Neural cell (in vitro differentiated cells): ENCODE measurements at regions not wholly inside any gene's neighbourhood (a gene's known extent, or its start where the extent isn't known, plus 50 kb on each side); places are given as distances from the start of the nearest gene placed in this dataset.

Experiments
- H2AFZ ChIP-seq: fragments of 200-600, 300-800 bp; sonication (generic), shearing (Covaris generic); 2 replicates; pipeline ENCODE4 v1.6.0; 2014; ENCODE audit warnings: low read depth, mild to moderate bottlenecking, antibody characterized with exemption, low read length, moderate library complexity
- H3F3A ChIP-seq: fragments of 200-600 bp; shearing (Covaris generic); 2 replicates; pipeline ENCODE4 v1.6.1; 2016; ENCODE audit warnings: mild to moderate bottlenecking, moderate library complexity, mixed read lengths, antibody characterized with exemption, low read length; ENCODE audit not compliant: insufficient read depth, poor library complexity, severe bottlenecking
- H3K27ac ChIP-seq: fragments of 200-600, 300-800 bp; sonication (generic), shearing (Covaris generic); 2 replicates; pipeline ENCODE4 v1.5.1; 2014; ENCODE audit warnings: mild to moderate bottlenecking, low read length, moderate library complexity
- H3K27me3 ChIP-seq: fragments of 300-800, 200-600 bp; sonication (generic), shearing (Covaris generic); 2 replicates; pipeline ENCODE4 v1.6.0; 2014; ENCODE audit warnings: mild to moderate bottlenecking, low read depth, low read length, moderate library complexity; ENCODE audit not compliant: insufficient read depth
- H3K36me3 ChIP-seq: fragments of 300-800, 200-600 bp; sonication (generic), shearing (Covaris generic); 2 replicates; pipeline ENCODE4 v1.5.1; 2014; ENCODE audit warnings: mild to moderate bottlenecking, antibody characterized with exemption, low read length, moderate library complexity; ENCODE audit not compliant: insufficient read depth
- H3K4me2 ChIP-seq: fragments of 300-800, 200-600 bp; sonication (generic), shearing (Covaris generic); 2 replicates; pipeline ENCODE4 v1.6.0; 2014; ENCODE audit warnings: mild to moderate bottlenecking, low read length
- H3K4me3 ChIP-seq: fragments of 300-800, 200-600 bp; sonication (generic), shearing (Covaris generic); 2 replicates; pipeline ENCODE4 v1.5.1; 2014; ENCODE audit warnings: mild to moderate bottlenecking, low read length, moderate library complexity
- H3K79me2 ChIP-seq: fragments of 200-600 bp; shearing (Covaris generic); replicated peaks from 2 replicates; pipeline ENCODE4 v1.6.0; 2014; ENCODE audit warnings: mild to moderate bottlenecking, low read length, moderate library complexity; ENCODE audit not compliant: insufficient read depth
- H3K9ac ChIP-seq: fragments of 300-800, 200-600 bp; sonication (generic), shearing (Covaris generic); 2 replicates; pipeline ENCODE4 v1.6.1; 2016; ENCODE audit warnings: mild to moderate bottlenecking, low read length, mixed read lengths
- H3K9me2 ChIP-seq: fragments of 200-600 bp; shearing (Covaris generic); 2 replicates; pipeline ENCODE4 v1.6.1; 2016; ENCODE audit warnings: mild to moderate bottlenecking, low read length, mixed read lengths; ENCODE audit not compliant: insufficient read depth
- H3K9me3 ChIP-seq: fragments of 200-600, 300-800 bp; sonication (generic), shearing (Covaris generic); 2 replicates; pipeline ENCODE4 v1.6.1; 2016; ENCODE audit warnings: mild to moderate bottlenecking, mixed run types, low read length, moderate library complexity, mixed read lengths
- H4K20me1 ChIP-seq: fragments of 200-600 bp; shearing (Covaris generic); 2 replicates; pipeline ENCODE4 v1.6.1; 2016; ENCODE audit warnings: mild to moderate bottlenecking, mixed run types; ENCODE audit not compliant: insufficient read depth
- EP300 ChIP-seq: fragments of 450-650 bp; conservative IDR thresholded peaks from 2 replicates; pipeline ENCODE4 v1.6.1; 2014; ENCODE audit warnings: antibody characterized with exemption, mild to moderate bottlenecking, moderate library complexity; ENCODE audit not compliant: poor library complexity, severe bottlenecking
- EZH2 ChIP-seq: fragments of 200-600, 300-800 bp; shearing (Covaris generic), sonication (generic); IDR thresholded peaks from 2 replicates; pipeline ENCODE4 v1.6.1; 2014; ENCODE audit warnings: antibody characterized with exemption, low read length, borderline replicate concordance, mild to moderate bottlenecking; ENCODE audit not compliant: insufficient read depth, poor library complexity, severe bottlenecking
- MXI1 ChIP-seq: fragments of 450-650 bp; conservative IDR thresholded peaks from 2 replicates; pipeline ENCODE4 v1.6.1; 2014; ENCODE audit warnings: antibody characterized with exemption, mild to moderate bottlenecking; ENCODE audit not compliant: poor library complexity, severe bottlenecking
- POLR2AphosphoS5 ChIP-seq: IDR thresholded peaks from 2 replicates; pipeline ENCODE4 v1.6.1; 2012
- RAD21 ChIP-seq: fragments of 450-650 bp; conservative IDR thresholded peaks from 2 replicates; pipeline ENCODE4 v1.6.1; 2014; ENCODE audit warnings: antibody characterized with exemption, mild to moderate bottlenecking, moderate library complexity
- SMC3 ChIP-seq: fragments of 450-650 bp; conservative IDR thresholded peaks from 2 replicates; pipeline ENCODE4 v1.6.1; 2014; ENCODE audit warnings: antibody characterized with exemption, mild to moderate bottlenecking, moderate library complexity; ENCODE audit not compliant: poor library complexity
- TAF1 ChIP-seq: IDR thresholded peaks from 2 replicates; pipeline ENCODE4 v1.6.1; 2012; ENCODE audit warnings: low read depth
- TF ChIP-seq, protein P1 (sequence below): fragments of 450-650 bp; IDR thresholded peaks from 2 replicates; pipeline ENCODE4 v1.5.1; 2014; ENCODE audit warnings: antibody characterized with exemption, mild to moderate bottlenecking, moderate library complexity; ENCODE audit not compliant: poor library complexity, severe bottlenecking
- TF ChIP-seq, protein P2 (sequence below): IDR thresholded peaks from 2 replicates; pipeline ENCODE4 v1.6.1; 2012; ENCODE audit warnings: borderline replicate concordance

DNA sequence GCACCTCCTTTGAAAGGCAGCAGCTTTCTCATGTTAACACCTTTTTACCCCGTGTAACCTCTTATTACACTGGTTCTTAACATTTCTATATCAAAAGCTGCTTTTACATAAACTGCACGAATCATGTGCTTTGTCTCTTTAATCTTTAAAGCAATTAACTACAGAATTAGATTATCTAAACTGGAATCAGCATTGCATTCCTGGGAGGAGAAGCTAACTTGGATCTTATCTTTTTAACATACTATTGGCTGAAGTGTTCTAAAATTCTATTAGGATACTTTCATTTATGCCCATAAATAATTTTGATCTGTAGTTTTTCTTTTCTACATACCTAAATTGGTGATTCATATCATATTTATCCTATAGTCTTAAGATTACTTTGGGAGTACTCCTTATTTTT lies 428.4 kb upstream of the IGFBP3 start:
- Histone ChIP-seq H3K4me3 (no peak overlapping the region), H3K36me3 (no peaks in the 10 kb centered on the region), H3K27me3 (no peaks in the 10 kb centered on the region), H3K4me2 (no peak overlapping the region), H3F3A (no peaks in the 10 kb centered on the region), H3K9me3 (no peaks in the 10 kb centered on the region), H3K27ac (no peak overlapping the region), H3K9ac (no peak overlapping the region), H4K20me1 (no peaks in the 10 kb centered on the region), H2AFZ (no peak overlapping the region), H3K79me2 (no peaks in the 10 kb centered on the region), H3K9me2 (no peaks in the 10 kb centered on the region)
- TF ChIP-seq, protein P1, sequence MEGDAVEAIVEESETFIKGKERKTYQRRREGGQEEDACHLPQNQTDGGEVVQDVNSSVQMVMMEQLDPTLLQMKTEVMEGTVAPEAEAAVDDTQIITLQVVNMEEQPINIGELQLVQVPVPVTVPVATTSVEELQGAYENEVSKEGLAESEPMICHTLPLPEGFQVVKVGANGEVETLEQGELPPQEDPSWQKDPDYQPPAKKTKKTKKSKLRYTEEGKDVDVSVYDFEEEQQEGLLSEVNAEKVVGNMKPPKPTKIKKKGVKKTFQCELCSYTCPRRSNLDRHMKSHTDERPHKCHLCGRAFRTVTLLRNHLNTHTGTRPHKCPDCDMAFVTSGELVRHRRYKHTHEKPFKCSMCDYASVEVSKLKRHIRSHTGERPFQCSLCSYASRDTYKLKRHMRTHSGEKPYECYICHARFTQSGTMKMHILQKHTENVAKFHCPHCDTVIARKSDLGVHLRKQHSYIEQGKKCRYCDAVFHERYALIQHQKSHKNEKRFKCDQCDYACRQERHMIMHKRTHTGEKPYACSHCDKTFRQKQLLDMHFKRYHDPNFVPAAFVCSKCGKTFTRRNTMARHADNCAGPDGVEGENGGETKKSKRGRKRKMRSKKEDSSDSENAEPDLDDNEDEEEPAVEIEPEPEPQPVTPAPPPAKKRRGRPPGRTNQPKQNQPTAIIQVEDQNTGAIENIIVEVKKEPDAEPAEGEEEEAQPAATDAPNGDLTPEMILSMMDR, result no peak
- no peak for TF ChIP-seq MXI1
- no peak for TF ChIP-seq TAF1
- TF ChIP-seq RAD21, result no peak
- TF ChIP-seq EZH2, result no peak

DNA sequence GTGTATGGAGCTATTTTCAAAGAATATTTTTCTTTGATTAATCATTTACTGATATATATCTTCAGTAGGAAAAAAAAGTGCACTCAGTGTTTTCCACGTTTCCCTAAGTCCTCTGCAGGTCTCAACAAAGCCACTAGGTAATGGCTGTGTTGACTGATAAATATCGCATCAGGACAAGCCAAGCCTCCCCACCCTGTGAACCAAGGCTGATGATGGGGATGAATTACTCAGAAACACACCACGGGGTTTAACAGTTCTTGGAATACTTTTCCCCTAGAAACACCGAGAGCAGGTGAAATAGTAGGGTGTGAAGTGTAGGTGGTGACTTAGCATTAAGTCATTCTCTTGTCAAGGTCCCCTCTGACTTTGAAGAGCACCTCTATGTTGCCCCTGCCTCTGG lies 423.5 kb upstream of the IGFBP3 start:
- H3K79me2 ChIP-seq, result no peaks in the 10 kb centered on the region

More for the DNA sequence above, 423.5 kb upstream of the IGFBP3 start:
- H3K9me3 ChIP-seq, result no peaks in the 10 kb centered on the region
- no peak for TF ChIP-seq RAD21
- TF ChIP-seq SMC3, result no peak
- no peak for TF ChIP-seq TAF1
- no peak for TF ChIP-seq EP300
- TF ChIP-seq, protein P1, result no peak
- no peak for TF ChIP-seq MXI1
- no peak for TF ChIP-seq EZH2
- no peak for TF ChIP-seq POLR2AphosphoS5
- TF ChIP-seq, protein P2, sequence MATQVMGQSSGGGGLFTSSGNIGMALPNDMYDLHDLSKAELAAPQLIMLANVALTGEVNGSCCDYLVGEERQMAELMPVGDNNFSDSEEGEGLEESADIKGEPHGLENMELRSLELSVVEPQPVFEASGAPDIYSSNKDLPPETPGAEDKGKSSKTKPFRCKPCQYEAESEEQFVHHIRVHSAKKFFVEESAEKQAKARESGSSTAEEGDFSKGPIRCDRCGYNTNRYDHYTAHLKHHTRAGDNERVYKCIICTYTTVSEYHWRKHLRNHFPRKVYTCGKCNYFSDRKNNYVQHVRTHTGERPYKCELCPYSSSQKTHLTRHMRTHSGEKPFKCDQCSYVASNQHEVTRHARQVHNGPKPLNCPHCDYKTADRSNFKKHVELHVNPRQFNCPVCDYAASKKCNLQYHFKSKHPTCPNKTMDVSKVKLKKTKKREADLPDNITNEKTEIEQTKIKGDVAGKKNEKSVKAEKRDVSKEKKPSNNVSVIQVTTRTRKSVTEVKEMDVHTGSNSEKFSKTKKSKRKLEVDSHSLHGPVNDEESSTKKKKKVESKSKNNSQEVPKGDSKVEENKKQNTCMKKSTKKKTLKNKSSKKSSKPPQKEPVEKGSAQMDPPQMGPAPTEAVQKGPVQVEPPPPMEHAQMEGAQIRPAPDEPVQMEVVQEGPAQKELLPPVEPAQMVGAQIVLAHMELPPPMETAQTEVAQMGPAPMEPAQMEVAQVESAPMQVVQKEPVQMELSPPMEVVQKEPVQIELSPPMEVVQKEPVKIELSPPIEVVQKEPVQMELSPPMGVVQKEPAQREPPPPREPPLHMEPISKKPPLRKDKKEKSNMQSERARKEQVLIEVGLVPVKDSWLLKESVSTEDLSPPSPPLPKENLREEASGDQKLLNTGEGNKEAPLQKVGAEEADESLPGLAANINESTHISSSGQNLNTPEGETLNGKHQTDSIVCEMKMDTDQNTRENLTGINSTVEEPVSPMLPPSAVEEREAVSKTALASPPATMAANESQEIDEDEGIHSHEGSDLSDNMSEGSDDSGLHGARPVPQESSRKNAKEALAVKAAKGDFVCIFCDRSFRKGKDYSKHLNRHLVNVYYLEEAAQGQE, result no peak
- no peaks in the 10 kb centered on the region for H3K27me3 ChIP-seq
- no peak overlapping the region for H3K27ac ChIP-seq
- no peaks in the 10 kb centered on the region for H3F3A ChIP-seq
- no peaks in the 10 kb centered on the region for H3K36me3 ChIP-seq
- H2AFZ ChIP-seq, result no peak overlapping the region
- H3K4me2 ChIP-seq, result no peak overlapping the region
- no peak overlapping the region for H3K9ac ChIP-seq
- H3K9me2 ChIP-seq, result no peaks in the 10 kb centered on the region
- no peak overlapping the region for H3K4me3 ChIP-seq
- H4K20me1 ChIP-seq, result no peaks in the 10 kb centered on the region
